IMR-90 (cell line): ENCODE measurements at regions not wholly inside any gene's neighbourhood (a gene's known extent, or its start where the extent isn't known, plus 50 kb on each side); places are given as distances from the start of the nearest gene placed in this dataset.

ENCODE experiments used
- MXI1 ChIP-seq: IDR thresholded peaks from 2 replicates; pipeline ENCODE4 v1.6.1; 2012; ENCODE audit warnings: low read depth, mild to moderate bottlenecking, low read length, moderate library complexity, borderline replicate concordance
- POLR2A ChIP-seq: IDR thresholded peaks from 2 replicates; pipeline ENCODE4 v1.6.1; 2012; ENCODE audit warnings: mild to moderate bottlenecking, low read depth, low read length

DNA sequence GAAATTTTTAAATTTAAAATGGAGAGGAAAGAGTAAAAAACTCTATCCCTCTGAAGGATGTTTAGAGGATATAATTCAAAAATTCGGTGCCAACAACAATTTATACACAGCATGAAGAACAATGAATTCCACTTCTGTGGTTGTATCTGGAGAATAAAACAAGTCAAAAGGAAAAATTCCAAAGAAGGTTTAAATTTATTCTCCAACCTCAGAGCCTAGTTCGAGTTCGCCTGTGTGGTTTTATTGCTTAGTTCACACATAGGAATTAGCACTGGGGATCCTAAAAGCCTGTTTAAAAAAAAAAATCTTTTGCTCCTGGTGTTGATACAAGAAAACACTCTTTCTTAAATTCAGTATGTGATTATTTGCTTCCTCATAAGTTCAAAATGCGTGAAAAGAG is 79.2 kb downstream of the LLPH start:
- TF ChIP-seq MXI1 (no peak), POLR2A (no peak)
